Stimulated activated CD4-positive, alpha-beta T cell treated with anti-CD3 and anti-CD28 coated beads, Interleukin-15, amount 100 ng/mL, for 48 hours (primary cell): ENCODE measurements at regions not wholly inside any gene's neighbourhood (a gene's known extent, or its start where the extent isn't known, plus 50 kb on each side); places are given as distances from the start of the nearest gene placed in this dataset.
"Not testable (repeated sequence)": the region's sequence is repeated elsewhere in the genome, so short reads cannot be mapped to it uniquely, and the experiment has no call there.

Experiments
- DNase-seq, 2 donors: peaks; one replicate each; pipeline ENCODE4 v3.0.0-alpha.2; 2020; ENCODE audit warnings: low read depth in 2 of 2

DNA sequence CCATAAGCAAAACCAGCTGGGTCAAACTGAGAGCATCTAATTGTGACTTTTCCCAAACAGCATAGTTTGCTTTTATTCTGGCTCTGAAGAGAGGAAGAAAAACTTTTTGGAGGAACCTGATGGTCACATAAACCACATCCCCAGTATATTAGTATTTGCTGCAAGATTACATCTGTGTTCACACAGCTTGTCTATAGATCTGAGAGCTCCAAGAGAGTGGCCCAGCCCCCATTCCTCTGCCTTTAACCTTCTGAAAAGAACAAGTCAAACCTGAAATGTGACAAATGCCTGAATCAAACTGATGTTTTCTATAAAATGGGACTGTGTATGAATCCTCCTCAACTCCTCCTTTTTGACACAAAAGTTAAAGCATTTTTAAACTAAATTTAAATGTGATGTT lies 435.2 kb downstream of the ZNF479 start:
- not testable (repeated sequence) for DNase-seq

DNA sequence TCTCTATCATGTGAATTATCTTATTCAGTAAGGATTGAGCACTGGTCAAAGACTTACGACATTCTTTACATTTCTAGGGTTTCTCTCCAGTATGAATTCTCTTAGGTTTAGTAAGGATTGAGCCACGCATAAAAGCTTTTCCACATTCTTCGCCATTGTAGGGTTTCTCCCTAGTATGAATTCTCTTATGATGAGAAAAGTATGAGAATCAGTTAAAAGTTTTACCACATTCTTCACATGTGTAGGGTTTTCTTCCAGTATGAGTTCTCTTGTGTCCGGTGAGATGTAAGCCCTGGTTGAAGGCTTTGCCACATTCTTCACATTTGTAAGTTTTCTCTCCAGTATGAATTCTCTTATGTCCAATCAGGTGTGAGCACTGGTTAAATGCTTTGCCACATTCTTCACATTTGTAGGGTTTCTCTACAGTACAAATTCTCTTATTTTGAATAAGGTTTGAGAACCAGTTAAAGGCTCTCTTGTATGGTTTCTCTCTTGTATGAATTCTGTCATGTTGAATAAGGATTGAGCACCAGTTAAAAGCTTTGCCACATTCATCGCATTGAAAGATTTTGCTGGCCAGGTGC lies 445.9 kb downstream of the ZNF479 start:
- DNase-seq = no peak

DNA sequence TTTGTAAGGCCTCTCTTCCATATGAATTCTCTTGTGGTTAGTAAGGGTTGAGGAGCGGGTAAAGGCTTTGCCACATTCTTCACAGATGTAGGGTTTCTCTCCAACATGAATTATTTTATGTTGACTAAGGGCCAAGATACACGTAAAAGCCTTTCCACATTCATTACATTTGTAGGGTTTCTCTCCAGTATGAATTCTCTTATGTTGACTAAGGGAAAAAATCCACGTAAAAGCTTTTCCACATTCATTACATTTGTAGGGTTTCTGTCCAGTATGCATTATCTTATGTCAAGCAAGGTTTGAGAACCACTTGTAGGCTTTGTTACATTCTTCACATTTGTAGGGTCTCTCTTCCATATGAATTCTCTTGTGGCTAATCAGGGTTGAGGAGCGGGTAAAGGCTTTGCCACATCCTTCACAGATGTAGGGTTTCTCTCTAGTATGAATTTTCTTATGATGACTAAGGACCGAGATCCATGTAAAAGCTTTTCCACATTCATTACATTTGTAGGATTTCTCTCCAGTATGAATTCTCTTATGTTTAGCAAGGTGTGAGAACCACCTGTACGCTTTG lies 493.0 kb downstream of the ZNF479 start:
- DNase-seq = no peak

DNA sequence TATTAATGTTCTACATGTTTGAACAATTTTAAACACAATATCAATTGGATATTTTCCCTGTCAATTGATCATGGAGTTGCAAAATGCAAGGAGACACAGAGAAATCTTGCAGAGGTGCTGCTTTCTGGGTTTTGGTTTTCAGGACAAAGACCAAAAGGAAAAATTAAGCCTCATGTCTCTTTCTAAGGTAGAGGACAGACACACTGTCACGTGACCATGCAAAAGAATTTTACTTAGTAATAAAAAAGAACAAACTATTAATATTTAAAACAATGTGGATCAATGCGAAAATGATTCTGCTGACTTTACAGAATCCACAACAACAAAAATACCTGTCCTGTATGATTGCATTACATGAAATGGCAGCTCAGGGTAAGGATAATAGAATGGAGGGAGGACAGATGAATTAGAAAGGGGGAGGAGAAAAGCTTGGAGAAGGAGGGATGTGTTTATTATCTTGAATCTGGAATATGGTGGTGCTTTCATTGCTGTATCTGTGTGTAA lies 493.7 kb upstream of the NUPR2 start:
- DNase-seq = no peak

DNA sequence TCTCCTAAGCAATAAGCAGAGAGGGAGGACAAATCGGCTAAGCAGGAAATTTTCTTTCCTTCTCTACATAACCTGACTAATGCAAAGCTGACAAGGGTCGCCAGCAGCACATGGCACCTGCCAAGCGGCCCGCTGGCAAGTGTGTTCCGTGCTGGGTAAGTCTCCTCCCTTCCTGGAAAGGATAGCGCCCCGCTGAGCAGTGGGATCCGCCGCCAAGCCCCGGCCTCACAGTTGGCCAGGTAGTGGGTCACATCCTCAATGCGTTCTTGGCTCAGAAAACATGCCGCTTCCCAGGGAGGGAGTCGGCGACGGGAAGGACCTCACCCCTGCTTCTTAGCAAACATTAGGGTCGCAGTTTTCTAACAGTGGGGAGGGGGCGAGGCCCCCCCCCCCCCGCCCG lies 488.9 kb upstream of the NUPR2 start:
- DNase-seq = no peak

DNA sequence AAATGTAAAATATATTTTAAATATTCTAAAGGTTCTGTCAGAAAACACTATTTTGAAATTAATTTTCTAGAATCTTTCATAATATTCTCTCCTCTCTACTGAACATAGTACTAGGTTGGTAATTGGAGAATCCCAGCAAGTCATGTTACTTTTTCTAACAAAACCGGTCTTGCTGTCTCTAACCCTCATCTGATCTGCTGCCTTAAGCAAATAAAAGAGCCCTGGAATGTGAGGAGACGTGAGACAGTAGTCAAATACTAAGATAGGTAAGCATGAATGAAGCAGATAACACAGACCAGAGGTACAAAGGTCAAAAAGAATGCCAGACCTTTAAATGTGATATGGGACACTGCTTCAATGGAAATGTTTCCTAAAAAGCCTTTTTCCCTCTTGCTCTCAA lies 462.4 kb upstream of the NUPR2 start:
- no peak for DNase-seq

DNA sequence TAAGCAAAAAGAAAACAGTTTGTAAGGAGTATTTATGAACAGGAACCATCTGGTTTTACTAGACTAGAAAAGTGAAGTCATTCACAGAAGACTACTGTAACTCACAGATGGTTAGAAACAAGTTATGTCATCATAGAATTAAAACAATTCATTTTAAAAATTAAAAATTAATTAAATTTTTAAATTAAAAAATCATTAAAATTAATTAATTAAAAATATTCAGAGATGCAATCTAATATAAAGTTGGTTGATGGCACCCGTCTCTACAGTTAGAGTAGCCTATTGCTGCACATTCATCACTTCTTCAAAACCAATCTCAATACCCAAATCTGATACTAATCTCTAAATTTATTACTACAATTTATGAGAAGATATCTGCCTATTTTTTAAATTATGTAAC lies 454.8 kb upstream of the NUPR2 start:
- DNase-seq = no peak

DNA sequence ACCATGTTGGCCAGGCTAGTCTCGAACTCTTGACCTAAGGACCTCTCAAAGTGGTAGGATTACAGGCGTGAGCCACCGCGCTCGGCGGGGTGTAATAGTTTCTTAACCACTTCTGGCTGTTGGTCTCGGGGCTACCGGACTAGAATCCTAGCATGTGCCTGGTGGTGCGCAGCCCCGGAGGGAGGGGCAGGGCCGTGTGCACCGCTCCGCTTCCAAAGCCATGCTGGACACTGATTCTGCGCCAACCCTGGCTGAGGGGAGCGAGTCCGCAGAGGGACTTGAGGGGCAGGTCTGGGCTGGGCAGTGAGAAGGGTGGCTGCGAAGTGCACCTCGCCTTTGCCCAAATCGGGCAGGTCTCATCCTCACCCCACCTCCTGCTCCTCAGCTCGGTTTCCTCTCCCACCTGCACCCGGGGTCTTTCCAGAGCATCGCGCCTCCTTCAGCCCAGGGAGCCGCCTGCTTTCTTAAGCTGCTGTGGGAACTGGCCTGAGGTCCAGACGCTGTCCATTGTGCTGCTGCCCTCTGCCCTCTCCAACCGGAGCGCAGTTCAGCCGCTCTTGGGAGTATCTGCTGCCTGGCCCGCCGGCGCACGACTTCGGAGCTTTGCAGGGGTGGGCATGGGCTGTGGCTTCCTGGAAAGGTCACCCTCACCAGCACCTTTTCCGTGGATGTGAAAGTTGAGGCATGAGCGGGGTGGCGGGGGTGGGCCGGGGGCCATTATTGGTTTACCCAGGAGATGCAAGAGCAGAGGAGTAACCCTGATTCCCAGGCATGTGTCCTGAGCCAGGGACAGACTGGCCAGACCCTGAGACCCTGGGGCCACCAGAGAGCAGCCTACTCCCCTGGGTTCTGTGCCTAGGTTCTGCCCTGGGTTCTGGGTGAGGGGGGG lies 422.6 kb upstream of the NUPR2 start:
- no peak for DNase-seq

DNA sequence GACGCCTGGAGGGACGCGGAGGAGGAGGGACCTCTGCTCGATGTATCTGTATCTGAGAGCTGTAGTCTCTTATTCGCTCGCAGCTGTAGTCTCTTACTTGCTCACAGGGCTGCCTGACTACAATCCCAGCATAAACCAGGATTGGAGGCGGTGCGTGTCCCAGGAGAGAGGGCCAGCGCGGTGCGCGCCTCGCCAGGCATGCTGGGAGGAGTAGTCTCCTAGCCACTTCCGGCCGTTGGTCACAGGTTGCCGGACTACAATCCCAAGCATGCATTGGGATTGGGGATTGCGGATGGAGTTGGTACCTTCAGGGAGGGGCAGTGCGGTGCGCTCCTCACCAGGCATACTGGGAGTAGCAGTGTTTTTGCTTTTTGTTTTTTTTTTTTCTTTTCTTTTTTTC lies 421.7 kb upstream of the NUPR2 start:
- no peak for DNase-seq

DNA sequence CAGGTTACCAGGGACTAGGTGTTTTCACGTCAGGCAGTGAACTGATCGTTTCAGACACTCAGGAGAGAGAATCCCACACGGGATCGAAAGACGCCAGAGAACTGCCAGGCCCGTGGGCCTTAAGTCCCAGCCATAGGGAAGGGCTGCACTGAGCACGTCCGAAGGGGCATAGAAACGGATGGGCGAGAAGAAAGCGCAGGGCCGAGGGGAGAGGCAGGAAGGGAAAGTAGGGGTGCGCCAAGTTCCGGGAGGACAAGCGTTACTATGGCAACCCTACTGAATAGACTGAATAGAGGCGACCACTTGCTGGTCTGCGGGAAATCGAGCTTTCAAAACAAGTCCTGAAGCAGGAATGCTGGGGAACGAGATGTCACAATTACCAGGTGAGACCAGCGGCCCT lies 421.3 kb upstream of the NUPR2 start:
- DNase-seq = no peak

DNA sequence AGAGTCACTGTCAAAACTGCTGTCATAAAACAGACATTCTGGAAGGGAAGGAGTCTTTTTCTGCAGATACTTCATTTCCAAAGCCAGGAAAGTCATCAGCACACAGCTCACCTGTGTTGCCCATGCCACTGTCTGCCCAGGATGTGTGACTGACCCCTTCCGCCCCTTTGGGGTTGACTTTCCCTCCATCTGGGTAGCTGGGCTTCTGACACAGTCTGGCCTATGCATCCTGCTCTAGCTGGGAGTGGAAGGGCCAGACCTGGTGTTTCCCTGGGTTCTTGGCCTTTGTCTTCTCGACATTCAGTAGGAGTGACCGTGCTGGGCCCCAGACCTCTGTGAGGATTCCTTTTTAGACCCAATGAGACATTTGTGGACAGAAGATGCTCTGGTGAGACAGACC lies 378.9 kb upstream of the NUPR2 start:
- DNase-seq = no peak

DNA sequence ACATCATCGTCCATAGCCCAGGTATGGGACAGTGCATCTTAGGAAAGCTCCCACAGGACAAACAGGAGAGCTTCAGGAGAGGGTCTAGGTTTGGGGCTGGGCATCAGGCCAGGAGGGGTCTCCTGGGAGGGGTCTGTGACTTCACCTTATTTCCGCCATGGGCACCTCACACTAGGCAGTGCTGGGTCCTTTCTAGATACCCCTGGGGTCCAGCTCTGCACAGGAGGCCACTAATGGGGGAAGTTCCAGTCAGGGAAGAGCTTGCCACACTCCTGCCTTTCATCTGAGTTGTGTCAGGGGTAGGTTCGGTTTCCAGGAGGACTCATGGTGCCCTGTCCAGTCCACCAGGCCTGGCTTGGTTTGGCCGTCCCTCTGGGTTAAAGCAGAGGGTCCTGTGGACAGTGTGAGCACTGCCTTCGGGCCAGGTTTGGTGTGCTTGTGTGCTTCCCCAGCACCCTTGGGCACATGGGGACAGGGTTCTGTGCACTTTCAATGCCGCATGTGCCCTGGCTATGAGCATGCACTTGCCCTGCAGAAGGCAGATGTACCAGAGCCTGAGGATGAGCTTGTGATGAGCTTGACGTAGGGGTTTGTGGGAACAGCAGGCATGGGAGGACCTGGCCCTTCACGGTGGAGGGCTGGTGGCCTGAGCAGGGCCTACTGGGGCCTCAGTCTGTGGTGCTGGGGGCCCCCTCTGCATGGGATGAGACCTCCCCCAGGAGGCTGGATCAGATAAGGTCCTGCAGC lies 377.7 kb upstream of the NUPR2 start:
- DNase-seq = no peak

DNA sequence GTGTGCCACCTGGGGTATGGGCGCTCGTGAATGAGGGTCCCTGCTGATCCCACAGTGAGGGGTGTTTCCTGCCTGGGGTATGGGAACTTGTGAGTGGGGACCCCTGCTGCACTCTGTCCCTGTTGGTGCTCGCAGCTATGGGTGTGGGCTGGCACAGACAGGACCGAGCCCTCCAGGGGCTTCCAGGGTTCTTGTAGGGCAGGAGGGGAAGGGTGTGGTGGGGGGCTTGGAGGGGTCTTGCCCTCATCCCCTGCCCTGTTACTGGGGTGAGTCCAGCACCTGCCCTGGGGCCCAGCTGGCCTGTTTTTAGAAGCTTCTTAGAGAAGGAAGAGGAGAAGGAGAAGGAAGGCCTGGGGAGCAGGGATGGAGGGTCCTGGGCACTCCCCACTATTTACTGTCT lies 377.0 kb upstream of the NUPR2 start:
- no peak for DNase-seq

DNA sequence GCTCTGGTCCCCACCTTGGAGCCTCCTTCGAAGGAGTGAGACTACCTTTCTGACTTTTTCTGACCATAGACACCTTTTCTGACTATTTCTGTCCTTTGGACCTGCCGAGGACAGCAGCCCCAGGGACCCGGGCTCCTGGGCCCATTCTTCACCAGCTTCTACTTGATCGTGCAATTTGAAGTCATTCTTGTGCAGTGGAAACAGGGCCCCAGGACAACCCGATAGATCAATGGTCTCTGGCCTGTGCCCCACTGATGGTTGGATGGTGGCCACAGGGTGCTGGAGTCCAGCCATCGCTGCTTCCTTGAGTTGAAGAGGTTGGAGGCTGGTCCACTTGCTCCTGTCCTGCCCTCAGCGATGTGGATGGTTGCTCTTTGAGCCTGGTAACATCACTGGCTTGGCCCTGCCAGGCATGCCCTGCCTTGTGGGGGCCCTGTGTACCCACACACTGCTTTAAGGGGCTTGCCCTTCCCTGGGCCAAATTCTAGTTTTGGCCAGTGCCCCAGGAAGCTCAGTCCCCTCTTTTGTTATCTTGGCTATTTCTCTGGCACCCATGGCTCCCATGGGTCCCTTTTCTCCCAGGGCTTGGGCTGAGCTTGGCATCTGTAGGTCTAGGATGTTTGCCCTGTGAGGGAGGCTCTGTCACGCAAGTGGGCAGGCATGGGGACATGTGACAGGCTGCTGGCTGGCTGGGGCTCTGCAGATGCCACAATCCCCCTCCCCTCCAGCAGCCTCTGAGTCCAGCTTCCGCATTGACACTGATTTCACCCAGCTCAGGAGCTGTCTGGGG lies 375.6 kb upstream of the NUPR2 start:
- DNase-seq = no peak

DNA sequence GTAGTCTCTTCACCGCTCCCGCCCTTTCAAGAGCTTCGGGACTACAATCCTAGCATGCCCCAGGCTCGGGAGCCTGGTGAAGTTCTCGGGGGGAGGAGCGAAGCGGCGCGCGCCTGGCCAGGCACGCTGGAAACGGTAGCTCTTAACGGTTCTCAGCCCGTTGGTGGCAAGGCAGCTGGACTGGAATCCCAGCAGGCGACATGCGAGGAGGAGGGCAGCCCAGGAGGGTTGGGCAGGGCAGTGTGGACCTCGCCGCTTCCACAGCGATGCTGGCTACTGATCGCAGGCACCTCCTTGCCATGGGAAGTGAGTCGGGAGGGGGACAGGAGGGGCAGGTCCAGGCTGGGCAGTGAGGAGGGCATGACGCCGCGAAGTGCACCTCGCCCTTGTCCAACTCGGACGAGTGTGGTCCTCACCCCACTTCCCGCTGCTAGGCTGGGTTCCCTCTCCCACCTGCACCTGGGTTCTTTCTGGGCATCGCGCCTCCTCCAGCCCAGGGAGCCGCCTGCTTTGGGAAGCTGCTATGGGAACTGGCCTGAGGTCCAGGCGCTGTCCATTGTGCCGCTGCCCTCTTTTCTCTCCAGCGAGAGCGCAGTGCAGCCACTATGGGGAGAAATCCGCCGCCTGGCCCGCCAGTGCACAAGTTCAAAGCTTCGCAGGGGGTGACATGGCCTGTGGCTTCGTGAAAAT lies 367.8 kb upstream of the NUPR2 start:
- no peak for DNase-seq

DNA sequence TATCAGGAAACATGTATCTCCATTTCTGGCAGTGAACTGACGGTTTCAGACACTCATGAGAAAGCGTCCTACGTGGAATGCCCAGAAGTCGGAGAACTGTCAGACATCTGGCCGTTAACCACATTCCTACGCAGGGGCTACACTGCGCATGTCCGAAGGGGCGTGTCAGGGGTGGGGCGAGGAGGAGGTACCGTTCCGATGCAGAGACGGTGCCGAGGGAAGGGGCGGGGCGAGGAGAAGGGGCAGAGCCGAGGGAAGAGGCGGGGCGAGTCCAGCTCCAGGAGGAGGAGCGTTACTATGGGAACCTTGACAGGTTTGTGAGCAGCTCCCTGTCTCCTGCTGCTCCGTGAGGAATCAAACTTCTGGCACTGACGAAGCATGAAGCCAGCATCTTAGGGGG lies 366.9 kb upstream of the NUPR2 start:
- no peak for DNase-seq

DNA sequence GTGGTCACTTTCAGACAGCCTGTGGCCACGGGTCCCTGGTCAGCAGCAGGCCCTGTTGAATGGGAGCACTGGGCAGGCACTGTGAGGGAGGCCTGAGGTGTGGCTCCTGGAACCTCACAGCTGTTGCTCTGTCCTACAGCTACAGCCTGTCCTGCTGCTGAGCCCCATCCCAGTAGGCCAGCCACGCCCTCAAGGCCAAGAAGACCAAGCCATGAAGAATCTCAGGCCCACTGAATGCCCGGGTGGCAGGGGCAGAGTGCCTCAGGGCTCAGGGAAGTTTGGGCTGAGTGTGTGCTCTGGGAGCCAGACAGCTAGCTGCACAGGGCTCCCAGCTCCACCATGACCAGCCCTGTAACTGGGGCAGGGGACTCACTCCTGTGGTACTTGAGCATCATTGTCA lies 363.5 kb upstream of the NUPR2 start:
- no peak for DNase-seq

DNA sequence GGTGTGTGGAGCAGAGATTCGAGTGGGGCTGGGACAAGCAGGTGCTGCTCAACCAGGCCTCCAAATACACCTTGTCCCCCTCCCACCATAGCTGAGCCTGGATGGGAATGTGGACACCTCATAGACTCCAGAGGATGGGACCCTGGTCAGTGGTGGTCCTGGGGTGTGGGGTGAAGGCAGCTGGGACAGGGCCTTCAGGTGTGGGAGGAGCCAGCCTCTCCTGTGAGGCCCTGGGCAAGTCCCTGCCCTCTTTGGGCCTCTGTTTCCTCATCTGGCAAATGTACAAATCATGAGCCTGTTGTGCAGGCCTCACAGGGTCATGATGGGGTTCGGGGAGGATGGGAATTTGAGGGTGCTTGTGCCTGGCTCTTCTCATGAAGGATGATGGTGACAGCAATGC lies 362.9 kb upstream of the NUPR2 start:
- no peak for DNase-seq

DNA sequence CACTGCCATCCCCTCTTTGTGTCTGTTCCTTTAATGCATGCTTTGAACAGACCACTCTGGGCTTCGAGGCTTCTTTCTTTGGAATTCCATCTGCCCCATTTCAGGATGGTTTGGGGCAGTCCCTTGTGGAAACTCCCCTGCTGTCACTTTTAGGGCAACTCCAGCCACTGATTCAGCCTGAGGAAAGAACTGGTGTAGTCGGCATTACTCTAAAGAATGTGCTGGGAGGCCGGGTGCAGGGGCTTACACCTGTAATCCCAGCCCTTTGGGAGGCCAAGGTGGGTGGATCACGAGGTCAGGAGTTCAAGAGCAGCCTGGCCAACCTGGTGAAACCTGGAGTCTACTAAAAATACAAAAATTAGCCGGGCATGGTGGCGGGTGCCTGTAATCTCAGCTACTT lies 358.1 kb upstream of the NUPR2 start:
- DNase-seq = no peak

DNA sequence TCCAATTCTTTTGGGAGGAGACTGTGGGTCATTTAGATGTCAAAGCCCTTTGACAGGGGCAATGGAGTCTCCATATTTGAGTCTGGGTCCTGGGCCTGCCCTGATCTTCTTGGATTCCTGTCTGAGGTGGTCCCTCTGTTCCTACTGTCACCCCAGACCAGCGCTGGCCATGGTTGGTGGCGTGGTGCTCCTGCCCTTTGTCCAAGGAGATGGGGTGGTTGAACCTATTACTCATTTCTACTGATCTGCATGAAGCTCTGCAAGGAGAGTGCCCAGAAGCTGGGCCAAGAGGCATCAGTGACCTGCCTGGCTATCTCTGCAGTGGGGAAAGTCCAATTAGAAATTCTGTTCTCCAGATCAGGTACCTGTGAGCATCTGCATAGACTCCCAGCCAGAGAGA lies 355.6 kb upstream of the NUPR2 start:
- DNase-seq = no peak
